ENCODE measurements at regions not wholly inside any gene's neighbourhood (a gene's known extent, or its start where the extent isn't known, plus 50 kb on each side); places are given as distances from the start of the nearest gene placed in this dataset.

- DNase-seq, result no peak
- BruUV-seq (replicated peaks), result no TSS peak
- Histone ChIP-seq H3K4me1 (no peaks in the 10 kb centered on the region), H3K36me3 (ENCODE audit: control insufficient read depth, insufficient read depth, low read length) (no peaks in the 10 kb centered on the region), H3K27me3 (replicated peaks; ENCODE audit: control insufficient read depth, insufficient read depth, low read length) (no peaks in the 10 kb centered on the region; the same call in 1 of the 2 replicates), H3K4me3 (ENCODE audit: low read depth, low read length) (no peak overlapping the region), H3K9me3 (no peaks in the 10 kb centered on the region)
- Mint-ChIP-seq H3K9me3 (ENCODE audit: unreplicated experiment) (no peaks in the 10 kb centered on the region), H3K4me3 (ENCODE audit: unreplicated experiment) (no peak overlapping the region), H3K27me3 (ENCODE audit: insufficient read depth, unreplicated experiment) (no peaks in the 10 kb centered on the region), H3K36me3 (ENCODE audit: insufficient read depth, unreplicated experiment) (no peaks in the 10 kb centered on the region), H3K4me1 (ENCODE audit: low read depth, unreplicated experiment) (no peaks in the 10 kb centered on the region), H3K27ac (ENCODE audit: unreplicated experiment) (no peak overlapping the region)
- intact Hi-C loops (cut with micrococcal nuclease; ENCODE audit: unreplicated experiment), result no loop called here
- TF ChIP-seq, protein P1, sequence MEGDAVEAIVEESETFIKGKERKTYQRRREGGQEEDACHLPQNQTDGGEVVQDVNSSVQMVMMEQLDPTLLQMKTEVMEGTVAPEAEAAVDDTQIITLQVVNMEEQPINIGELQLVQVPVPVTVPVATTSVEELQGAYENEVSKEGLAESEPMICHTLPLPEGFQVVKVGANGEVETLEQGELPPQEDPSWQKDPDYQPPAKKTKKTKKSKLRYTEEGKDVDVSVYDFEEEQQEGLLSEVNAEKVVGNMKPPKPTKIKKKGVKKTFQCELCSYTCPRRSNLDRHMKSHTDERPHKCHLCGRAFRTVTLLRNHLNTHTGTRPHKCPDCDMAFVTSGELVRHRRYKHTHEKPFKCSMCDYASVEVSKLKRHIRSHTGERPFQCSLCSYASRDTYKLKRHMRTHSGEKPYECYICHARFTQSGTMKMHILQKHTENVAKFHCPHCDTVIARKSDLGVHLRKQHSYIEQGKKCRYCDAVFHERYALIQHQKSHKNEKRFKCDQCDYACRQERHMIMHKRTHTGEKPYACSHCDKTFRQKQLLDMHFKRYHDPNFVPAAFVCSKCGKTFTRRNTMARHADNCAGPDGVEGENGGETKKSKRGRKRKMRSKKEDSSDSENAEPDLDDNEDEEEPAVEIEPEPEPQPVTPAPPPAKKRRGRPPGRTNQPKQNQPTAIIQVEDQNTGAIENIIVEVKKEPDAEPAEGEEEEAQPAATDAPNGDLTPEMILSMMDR (IDR thresholded peaks at IDR 0.05; ENCODE audit: insufficient read depth in 1 of 2, low read depth in 1 of 2, low read length in 1 of 2, severe bottlenecking in 1 of 2, unreplicated experiment in 1 of 2), result no peak
- POLR2A ChIA-PET, result no interaction called here
- CTCF ChIA-PET, result no interaction called here
Measured at GRCh38 chr6:14326774-14327173, 209.2 kb downstream of the CD83 start.

GRCh38 chr6:14328163-14328562 is 210.6 kb downstream of the CD83 start:
- no peaks in the 10 kb centered on the region for H3K4me1 Mint-ChIP-seq (ENCODE audit: low read depth, unreplicated experiment)
- no peaks in the 10 kb centered on the region; the same call in 1 of the 2 replicates for H3K27me3 ChIP-seq (replicated peaks; ENCODE audit: control insufficient read depth, insufficient read depth, low read length)
- no peak overlapping the region for H3K27ac Mint-ChIP-seq (ENCODE audit: unreplicated experiment)
- H3K9me3 ChIP-seq, result no peaks in the 10 kb centered on the region
- no peaks in the 10 kb centered on the region for H3K4me1 ChIP-seq
- TF ChIP-seq, protein P1 (IDR thresholded peaks at IDR 0.05; ENCODE audit: insufficient read depth in 1 of 2, low read depth in 1 of 2, low read length in 1 of 2, severe bottlenecking in 1 of 2, unreplicated experiment in 1 of 2), result no peak
- no TSS peak for BruUV-seq (replicated peaks)
- ChIA-PET POLR2A (no interaction called here), CTCF (no interaction called here)
- H3K36me3 ChIP-seq (ENCODE audit: control insufficient read depth, insufficient read depth, low read length), result no peaks in the 10 kb centered on the region
- H3K36me3 Mint-ChIP-seq (ENCODE audit: insufficient read depth, unreplicated experiment), result no peaks in the 10 kb centered on the region
- DNase-seq, result no peak
- intact Hi-C loops (cut with micrococcal nuclease; ENCODE audit: unreplicated experiment), result no loop called here
- H3K4me3 Mint-ChIP-seq (ENCODE audit: unreplicated experiment), result no peak overlapping the region
- H3K27me3 Mint-ChIP-seq (ENCODE audit: insufficient read depth, unreplicated experiment), result peaks cover 3% of the 10 kb centered on the region
- no peaks in the 10 kb centered on the region for H3K9me3 Mint-ChIP-seq (ENCODE audit: unreplicated experiment)
- H3K4me3 ChIP-seq (ENCODE audit: low read depth, low read length), result no peak overlapping the region

DNA sequence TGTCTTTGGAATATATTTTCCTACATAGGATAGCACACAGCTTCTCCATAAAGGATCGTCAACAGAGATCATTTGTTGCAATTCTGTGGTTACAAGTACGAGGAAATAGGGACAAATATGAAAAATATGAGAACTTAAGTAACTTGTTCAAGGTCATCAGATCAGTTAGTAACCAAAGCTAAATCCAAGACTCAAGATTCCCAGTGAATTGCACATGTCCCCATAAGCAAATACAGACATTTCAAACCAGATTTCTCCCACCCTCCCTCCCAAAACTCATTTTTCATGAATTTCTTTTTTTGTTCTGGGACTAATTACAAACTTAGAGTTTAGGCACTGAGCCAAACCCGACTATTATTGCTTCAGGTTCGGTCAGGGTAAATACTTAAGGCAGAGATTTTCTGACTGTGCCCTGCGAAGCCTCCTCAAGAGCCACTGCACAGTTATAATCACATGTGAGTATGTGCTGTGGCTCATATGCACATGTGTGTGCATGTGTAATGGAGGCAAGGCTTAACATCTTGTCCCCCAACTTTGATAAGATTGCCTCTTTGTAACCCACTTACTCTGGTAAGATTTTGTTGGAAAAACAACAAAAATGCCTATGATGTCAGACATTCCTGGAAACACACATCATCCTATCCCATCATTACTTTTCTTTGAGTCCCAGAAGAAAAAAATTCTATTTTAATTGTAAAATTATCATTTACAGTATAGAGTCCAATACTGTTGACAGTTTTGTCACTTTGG is 216.2 kb downstream of the CD83 start:
- peaks cover 3% of the 10 kb centered on the region for H3K27me3 Mint-ChIP-seq (ENCODE audit: insufficient read depth, unreplicated experiment)
- CTCF ChIA-PET, result no interaction called here

More for the DNA sequence above, 216.2 kb downstream of the CD83 start:
- Mint-ChIP-seq H3K9me3 (ENCODE audit: unreplicated experiment) (no peaks in the 10 kb centered on the region), H3K4me1 (ENCODE audit: low read depth, unreplicated experiment) (no peaks in the 10 kb centered on the region), H3K4me3 (ENCODE audit: unreplicated experiment) (no peak overlapping the region), H3K27ac (ENCODE audit: unreplicated experiment) (no peak overlapping the region), H3K36me3 (ENCODE audit: insufficient read depth, unreplicated experiment) (no peaks in the 10 kb centered on the region)
- H3K36me3 ChIP-seq (ENCODE audit: control insufficient read depth, insufficient read depth, low read length), result no peaks in the 10 kb centered on the region
- no TSS peak for BruUV-seq (replicated peaks)
- TF ChIP-seq, protein P1 (IDR thresholded peaks at IDR 0.05; ENCODE audit: insufficient read depth in 1 of 2, low read depth in 1 of 2, low read length in 1 of 2, severe bottlenecking in 1 of 2, unreplicated experiment in 1 of 2), result no peak
- no peaks in the 10 kb centered on the region; the same call in 1 of the 2 replicates for H3K27me3 ChIP-seq (replicated peaks; ENCODE audit: control insufficient read depth, insufficient read depth, low read length)
- intact Hi-C loops (cut with micrococcal nuclease; ENCODE audit: unreplicated experiment), result no loop called here
- H3K9me3 ChIP-seq, result no peaks in the 10 kb centered on the region
- no peak for DNase-seq
- H3K4me3 ChIP-seq (ENCODE audit: low read depth, low read length), result no peak overlapping the region
- POLR2A ChIA-PET, result no interaction called here
- no peaks in the 10 kb centered on the region for H3K4me1 ChIP-seq

Measured in Caco-2 (cell line).